OCI-LY1 (cell line): ENCODE measurements at regions not wholly inside any gene's neighbourhood (a gene's known extent, or its start where the extent isn't known, plus 50 kb on each side); places are given as distances from the start of the nearest gene placed in this dataset.
A peak's percentile ranks its signal among the peaks of the same experiment; 100 is the strongest.

Experiments used
- H2AFZ ChIP-seq: fragments of 200-600 bp; sonication (generic), shearing (Covaris generic); 2 replicates; pipeline ENCODE4 v1.6.0; 2014; ENCODE audit warnings: antibody characterized with exemption, mild to moderate bottlenecking, low read length
- H3F3A ChIP-seq: fragments of 200-600 bp; sonication (generic), shearing (Covaris generic); 2 replicates; pipeline ENCODE4 v1.6.0; 2014; ENCODE audit warnings: mild to moderate bottlenecking, antibody characterized with exemption, low read length, moderate library complexity; ENCODE audit not compliant: insufficient read depth
- H3K27ac ChIP-seq: fragments of 200-600 bp; sonication (generic); 2 replicates; pipeline ENCODE4 v1.5.1; 2014; ENCODE audit warnings: low read length, mixed run types, mild to moderate bottlenecking, low read depth; ENCODE audit not compliant: poor library complexity, severe bottlenecking
- H3K27me3 ChIP-seq: fragments of 200-600 bp; sonication (generic); 2 replicates; pipeline ENCODE4 v1.6.0; 2014; ENCODE audit warnings: antibody characterized with exemption, mild to moderate bottlenecking, low read length, moderate library complexity; ENCODE audit not compliant: insufficient read depth
- H3K36me3 ChIP-seq: fragments of 200-600 bp; sonication (generic); 2 replicates; pipeline ENCODE4 v1.6.1; 2014; ENCODE audit warnings: mild to moderate bottlenecking, antibody characterized with exemption, low read length, moderate library complexity, mixed read lengths; ENCODE audit not compliant: insufficient read depth
- H3K4me1 ChIP-seq: fragments of 200-600 bp; sonication (generic); 2 replicates; pipeline ENCODE4 v1.5.1; 2014; ENCODE audit warnings: mild to moderate bottlenecking, low read length, moderate library complexity; ENCODE audit not compliant: insufficient read depth, severe bottlenecking
- H3K4me2 ChIP-seq: fragments of 200-600 bp; sonication (generic), shearing (Covaris generic); 2 replicates; pipeline ENCODE4 v1.6.1; 2014; ENCODE audit warnings: low read length
- H3K4me3 ChIP-seq: fragments of 200-600 bp; sonication (generic); 2 replicates; pipeline ENCODE4 v1.5.1; 2014; ENCODE audit warnings: low read length, low read depth, mild to moderate bottlenecking, mixed read lengths; ENCODE audit not compliant: poor library complexity, severe bottlenecking
- H3K79me2 ChIP-seq: fragments of 200-600 bp; shearing (Covaris generic); 2 replicates; pipeline ENCODE4 v1.6.1; 2016; ENCODE audit warnings: mixed run types, low read length, mixed read lengths; ENCODE audit not compliant: insufficient read depth
- H3K9ac ChIP-seq: fragments of 200-600 bp; sonication (generic), shearing (Covaris generic); 2 replicates; pipeline ENCODE4 v1.6.1; 2014; ENCODE audit warnings: mild to moderate bottlenecking, low read length, mixed read lengths
- H3K9me2 ChIP-seq: fragments of 200-600 bp; sonication (generic), shearing (Covaris generic); 2 replicates; pipeline ENCODE4 v1.6.1; 2014; ENCODE audit warnings: low read depth, mild to moderate bottlenecking, low read length, mixed read lengths
- H3K9me3 ChIP-seq: fragments of 200-600 bp; shearing (Covaris generic); 2 replicates; pipeline ENCODE4 v1.6.1; 2014; ENCODE audit warnings: low read length, mixed read lengths
- H4K20me1 ChIP-seq: fragments of 200-600 bp; sonication (generic), shearing (Covaris generic); 2 replicates; pipeline ENCODE4 v1.6.0; 2016; ENCODE audit warnings: mild to moderate bottlenecking, low read length; ENCODE audit not compliant: insufficient read depth
- EZH2 ChIP-seq: fragments of 200-600 bp; sonication (generic), shearing (Covaris generic); IDR thresholded peaks from 2 replicates; pipeline ENCODE4 v1.8.0; 2017; ENCODE audit warnings: borderline replicate concordance, mixed run types, mild to moderate bottlenecking, antibody characterized with exemption, low read length, moderate library complexity, mixed read lengths
- TF ChIP-seq, protein P1 (sequence below): fragments of 200-600 bp; sonication (generic), shearing (Covaris generic); IDR thresholded peaks from 2 replicates; pipeline ENCODE4 v1.5.1; 2017; ENCODE audit warnings: mild to moderate bottlenecking, antibody characterized with exemption, low read length, moderate library complexity, mixed read lengths

DNA sequence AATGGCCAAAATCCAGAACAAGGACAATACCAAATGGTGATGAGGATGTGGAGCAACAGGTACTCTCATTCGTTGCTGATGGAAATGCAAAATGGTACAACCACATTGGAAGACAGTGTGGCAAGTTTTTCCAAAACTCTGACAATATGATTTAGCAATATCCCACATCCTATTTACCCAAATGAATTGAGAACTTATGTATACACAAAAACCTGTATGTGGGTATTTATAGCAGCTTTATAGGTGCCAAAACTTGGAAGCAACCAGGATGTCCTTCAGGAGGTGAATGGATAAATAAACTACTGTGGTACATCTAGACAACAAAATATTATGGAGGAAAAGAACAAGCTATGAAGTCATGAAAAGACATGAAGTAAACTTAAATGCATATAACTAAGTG lies 156.5 kb downstream of the TFAP2A start:
- Histone ChIP-seq H3K9me3 (no peaks in the 10 kb centered on the region), H3K27me3 (no peaks in the 10 kb centered on the region), H2AFZ (no peak overlapping the region), H3K79me2 (no peaks in the 10 kb centered on the region), H3K4me2 (no peak overlapping the region), H3K36me3 (no peaks in the 10 kb centered on the region), H3F3A (no peaks in the 10 kb centered on the region), H3K9me2 (no peaks in the 10 kb centered on the region), H3K4me1 (no peaks in the 10 kb centered on the region), H3K4me3 (no peak overlapping the region), H3K27ac (no peak overlapping the region), H3K9ac (no peak overlapping the region), H4K20me1 (no peaks in the 10 kb centered on the region)
- TF ChIP-seq, protein P1, sequence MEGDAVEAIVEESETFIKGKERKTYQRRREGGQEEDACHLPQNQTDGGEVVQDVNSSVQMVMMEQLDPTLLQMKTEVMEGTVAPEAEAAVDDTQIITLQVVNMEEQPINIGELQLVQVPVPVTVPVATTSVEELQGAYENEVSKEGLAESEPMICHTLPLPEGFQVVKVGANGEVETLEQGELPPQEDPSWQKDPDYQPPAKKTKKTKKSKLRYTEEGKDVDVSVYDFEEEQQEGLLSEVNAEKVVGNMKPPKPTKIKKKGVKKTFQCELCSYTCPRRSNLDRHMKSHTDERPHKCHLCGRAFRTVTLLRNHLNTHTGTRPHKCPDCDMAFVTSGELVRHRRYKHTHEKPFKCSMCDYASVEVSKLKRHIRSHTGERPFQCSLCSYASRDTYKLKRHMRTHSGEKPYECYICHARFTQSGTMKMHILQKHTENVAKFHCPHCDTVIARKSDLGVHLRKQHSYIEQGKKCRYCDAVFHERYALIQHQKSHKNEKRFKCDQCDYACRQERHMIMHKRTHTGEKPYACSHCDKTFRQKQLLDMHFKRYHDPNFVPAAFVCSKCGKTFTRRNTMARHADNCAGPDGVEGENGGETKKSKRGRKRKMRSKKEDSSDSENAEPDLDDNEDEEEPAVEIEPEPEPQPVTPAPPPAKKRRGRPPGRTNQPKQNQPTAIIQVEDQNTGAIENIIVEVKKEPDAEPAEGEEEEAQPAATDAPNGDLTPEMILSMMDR = no peak
- no peak for TF ChIP-seq EZH2

DNA sequence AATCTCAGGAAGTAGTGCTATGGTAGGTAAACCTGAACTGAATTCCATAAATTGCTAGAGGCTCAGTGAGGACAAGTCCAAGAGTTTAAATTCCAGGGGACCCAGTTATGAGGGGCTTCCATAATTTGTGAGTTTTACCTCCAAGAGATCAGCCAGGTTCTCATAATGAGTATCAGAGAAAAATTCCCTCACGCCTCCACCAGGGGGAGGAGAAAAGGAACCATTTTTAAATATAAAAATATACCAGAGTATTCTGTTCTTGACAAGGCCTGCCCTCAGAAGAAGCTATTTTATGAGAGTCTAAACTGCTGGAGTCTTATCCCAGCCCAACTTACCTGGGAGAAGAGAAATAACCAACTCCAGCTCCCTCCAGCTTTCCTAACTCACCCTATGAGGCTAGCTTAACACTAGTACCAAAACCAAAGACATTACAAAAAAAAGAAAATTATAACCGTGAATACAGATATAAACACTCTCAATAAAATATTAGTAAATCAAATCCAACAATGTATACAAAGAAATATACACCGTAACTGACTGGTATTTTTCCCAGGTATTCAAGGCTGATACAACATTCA lies 158.7 kb downstream of the TFAP2A start:
- H3K4me3 ChIP-seq = no peak overlapping the region
- no peaks in the 10 kb centered on the region for H3K9me3 ChIP-seq
- H3K9ac ChIP-seq = no peak overlapping the region
- H3K9me2 ChIP-seq = no peaks in the 10 kb centered on the region
- H3K27ac ChIP-seq = no peak overlapping the region
- H2AFZ ChIP-seq = no peak overlapping the region
- H3F3A ChIP-seq = no peaks in the 10 kb centered on the region
- H3K4me2 ChIP-seq = no peak overlapping the region
- H3K79me2 ChIP-seq = no peaks in the 10 kb centered on the region
- no peak for TF ChIP-seq EZH2
- TF ChIP-seq, protein P1 = peak; percentile 48
- H3K27me3 ChIP-seq = no peaks in the 10 kb centered on the region
- H4K20me1 ChIP-seq = no peaks in the 10 kb centered on the region
- no peaks in the 10 kb centered on the region for H3K36me3 ChIP-seq
- no peaks in the 10 kb centered on the region for H3K4me1 ChIP-seq

DNA sequence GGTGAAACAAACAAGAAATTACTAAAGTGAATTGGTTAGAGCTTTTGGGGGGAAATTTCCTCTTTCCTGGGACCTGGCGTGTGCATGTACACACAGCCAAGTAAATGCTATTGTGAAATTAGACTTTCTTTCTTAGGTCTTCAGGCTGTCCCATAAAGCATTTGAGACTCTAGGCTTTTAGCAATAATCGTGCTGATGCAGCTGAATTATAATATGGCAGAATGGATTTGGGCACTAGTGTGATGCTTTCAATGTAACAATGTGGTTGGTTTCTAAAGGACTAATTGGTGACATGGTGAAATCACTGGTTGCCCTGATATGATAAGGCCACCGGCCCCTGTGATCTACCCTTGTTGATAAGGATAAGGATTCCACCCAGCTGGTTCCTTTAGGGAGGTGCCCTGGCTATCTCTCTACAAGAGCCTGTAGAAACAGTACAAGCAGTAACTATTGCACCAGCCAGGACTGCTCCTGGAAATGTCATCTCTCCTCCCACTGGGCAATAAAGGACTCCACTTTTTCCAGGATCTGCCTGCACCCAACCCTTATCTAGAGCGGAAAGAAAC lies 164.1 kb downstream of the TFAP2A start:
- H3K9ac ChIP-seq = no peak overlapping the region
- no peak overlapping the region for H3K27ac ChIP-seq
- no peak overlapping the region for H3K4me3 ChIP-seq
- H2AFZ ChIP-seq = no peak overlapping the region
- no peaks in the 10 kb centered on the region for H4K20me1 ChIP-seq
- H3K79me2 ChIP-seq = no peaks in the 10 kb centered on the region
- H3K9me2 ChIP-seq = no peaks in the 10 kb centered on the region
- no peak for TF ChIP-seq EZH2
- TF ChIP-seq, protein P1 = no peak
- H3F3A ChIP-seq = no peaks in the 10 kb centered on the region
- H3K36me3 ChIP-seq = no peaks in the 10 kb centered on the region
- no peaks in the 10 kb centered on the region for H3K4me1 ChIP-seq
- H3K27me3 ChIP-seq = no peaks in the 10 kb centered on the region; the same call in 1 of the 2 replicates
- H3K4me2 ChIP-seq = no peak overlapping the region
- H3K9me3 ChIP-seq = no peaks in the 10 kb centered on the region
